Keratinocyte (primary cell): ENCODE measurements at regions not wholly inside any gene's neighbourhood (a gene's known extent, or its start where the extent isn't known, plus 50 kb on each side); places are given as distances from the start of the nearest gene placed in this dataset.

Source experiments
- DNase-seq: peaks from one replicate; pipeline ENCODE4 v3.0.0-alpha.2; 2011; ENCODE audit warnings: low read depth, missing footprints, low spot score
- FAIRE-seq: peaks from 2 replicates; lab custom pipeline; 2011; peaks lifted over from hg19 to GRCh38; lab: Jason Lieb, UNC
- H2AFZ ChIP-seq: 2 replicates; pipeline ENCODE4 v1.6.0; 2012; ENCODE audit warnings: low read length, control low read depth, inconsistent platforms; ENCODE audit not compliant: control insufficient read depth
- H3K27ac ChIP-seq: 2 replicates; pipeline ENCODE4 v1.5.1; 2011; ENCODE audit warnings: low read length; ENCODE audit not compliant: control insufficient read depth, insufficient read depth
- H3K27me3 ChIP-seq: 3 replicates; pipeline ENCODE4 v1.6.0; 2011; ENCODE audit warnings: low read length; ENCODE audit not compliant: control insufficient read depth, insufficient read depth; ENCODE audit errors: extremely low read depth
- H3K36me3 ChIP-seq, 2 experiments: 2 replicates in 1 of 2; 3 replicates in 1 of 2; pipeline ENCODE4 v1.5.1; 2011; ENCODE audit warnings: low read length in 2 of 2, mild to moderate bottlenecking in 1 of 2; ENCODE audit not compliant: control insufficient read depth in 2 of 2, insufficient read depth in 2 of 2; ENCODE audit errors: extremely low read depth in 1 of 2
- H3K4me1 ChIP-seq: 3 replicates; pipeline ENCODE4 v1.5.1; 2011; ENCODE audit warnings: low read length; ENCODE audit not compliant: control insufficient read depth, insufficient read depth; ENCODE audit errors: extremely low read depth
- H3K4me2 ChIP-seq: 3 replicates; pipeline ENCODE4 v1.6.0; 2011; ENCODE audit warnings: low read depth, low read length; ENCODE audit not compliant: control insufficient read depth, insufficient read depth; ENCODE audit errors: extremely low read depth
- H3K4me3 ChIP-seq, 3 experiments: fragments of 200-600 bp in 1 of 3; sonication (generic) in 1 of 3; 2 replicates in 2 of 3; 3 replicates in 1 of 3; pipeline ENCODE4 v1.5.1; 2011 to 2016; ENCODE audit warnings: low read length in 3 of 3, mild to moderate bottlenecking in 3 of 3, control low read depth in 2 of 3, inconsistent platforms in 1 of 3, low read depth in 1 of 3, mixed read lengths in 1 of 3, mixed run types in 1 of 3, moderate library complexity in 1 of 3; ENCODE audit not compliant: control insufficient read depth in 2 of 3, insufficient read depth in 2 of 3; ENCODE audit errors: extremely low read depth in 1 of 3
- H3K79me2 ChIP-seq: 2 replicates; pipeline ENCODE4 v1.6.0; 2012; ENCODE audit warnings: low read length; ENCODE audit not compliant: control insufficient read depth, insufficient read depth
- H3K9ac ChIP-seq: 3 replicates; pipeline ENCODE4 v1.6.0; 2011; ENCODE audit warnings: low read length; ENCODE audit not compliant: control insufficient read depth, insufficient read depth; ENCODE audit errors: extremely low read depth
- H3K9me1 ChIP-seq: 3 replicates; pipeline ENCODE4 v1.6.0; 2011; ENCODE audit warnings: low read length; ENCODE audit not compliant: control insufficient read depth, insufficient read depth; ENCODE audit errors: extremely low read depth
- H3K9me3 ChIP-seq: 2 replicates; pipeline ENCODE4 v1.5.1; 2012; ENCODE audit warnings: low read depth, low read length; ENCODE audit not compliant: control insufficient read depth
- H4K20me1 ChIP-seq: 3 replicates; pipeline ENCODE4 v1.6.0; 2011; ENCODE audit warnings: low read length; ENCODE audit not compliant: control insufficient read depth, insufficient read depth; ENCODE audit errors: extremely low read depth
- CTCF ChIP-seq, 3 experiments: IDR thresholded peaks in 1 of 3; conservative IDR thresholded peaks in 1 of 3; optimal IDR thresholded peaks in 1 of 3; 2 replicates in 2 of 3; 3 replicates in 1 of 3; pipeline versions ENCODE3 to v1.5.1; 2011; ENCODE audit warnings: low read length in 3 of 3, mild to moderate bottlenecking in 3 of 3, moderate library complexity in 2 of 3, control low read depth in 1 of 3, inconsistent platforms in 1 of 3; ENCODE audit not compliant: insufficient read depth in 2 of 3; ENCODE audit errors: extremely low read depth in 1 of 3
- EZH2 ChIP-seq: IDR thresholded peaks from one replicate; pipeline ENCODE4 v1.6.1; 2012; ENCODE audit warnings: inconsistent platforms, mild to moderate bottlenecking, low read length, moderate library complexity
- dilution Hi-C: fragments of 300-500 bp; cut with MboI; formaldehyde crosslinking; loops from one replicate; pipeline ENCODE4 v1.7.0; 2020; ENCODE audit warnings: low sequenced_read_pairs; ENCODE audit not compliant: extremely low pct_ligation_motif_present

- dilution Hi-C loops: no loop called here
- no peaks in the 10 kb centered on the region for H4K20me1 ChIP-seq
- H3K9me1 ChIP-seq: no peaks in the 10 kb centered on the region
- H3K9me3 ChIP-seq: no peaks in the 10 kb centered on the region
- no peak overlapping the region for H3K27ac ChIP-seq
- H3K4me3 ChIP-seq: no peak overlapping the region
- no peaks in the 10 kb centered on the region for H3K36me3 ChIP-seq
- no peak for DNase-seq
- H3K9ac ChIP-seq: no peak overlapping the region
- H3K4me2 ChIP-seq: no peak overlapping the region
- H3K4me1 ChIP-seq: no peaks in the 10 kb centered on the region
- no peaks in the 10 kb centered on the region for H3K79me2 ChIP-seq
- no peak overlapping the region for H2AFZ ChIP-seq
- FAIRE-seq: no peak
- H3K27me3 ChIP-seq: no peaks in the 10 kb centered on the region
- TF ChIP-seq EZH2: no peak
- no peak for TF ChIP-seq CTCF (optimal IDR thresholded peaks at IDR 0.05 in 1 of 3, IDR thresholded peaks at IDR 0.05 in 1 of 3, conservative IDR thresholded peaks at IDR 0.05 in 1 of 3; ENCODE audit: extremely low read depth in 1 of 3, insufficient read depth in 2 of 3, low read length in 3 of 3)
These were observed 120.0 kb upstream of the CITED2 start for GRCh38 chr6:139494376-139494990.

GRCh38 chr6:139490482-139490881 lies 116.0 kb upstream of the CITED2 start:
- no peaks in the 10 kb centered on the region for H3K79me2 ChIP-seq
- DNase-seq (no peak), FAIRE-seq (peak; percentile 46)
- H3K9ac ChIP-seq: no peak overlapping the region
- H3K36me3 ChIP-seq: no peaks in the 10 kb centered on the region
- no peaks in the 10 kb centered on the region for H3K9me3 ChIP-seq
- H3K4me2 ChIP-seq: no peak overlapping the region
- dilution Hi-C loops: no loop called here
- no peaks in the 10 kb centered on the region for H4K20me1 ChIP-seq
- H3K27ac ChIP-seq: no peak overlapping the region
- no peaks in the 10 kb centered on the region for H3K27me3 ChIP-seq
- TF ChIP-seq CTCF (optimal IDR thresholded peaks at IDR 0.05 in 1 of 3, IDR thresholded peaks at IDR 0.05 in 1 of 3, conservative IDR thresholded peaks at IDR 0.05 in 1 of 3; ENCODE audit: extremely low read depth in 1 of 3, insufficient read depth in 2 of 3, low read length in 3 of 3): no peak
- no peak for TF ChIP-seq EZH2
- no peaks in the 10 kb centered on the region for H3K9me1 ChIP-seq
- peak overlapping the region; percentile 65 for H2AFZ ChIP-seq
- H3K4me1 ChIP-seq: no peaks in the 10 kb centered on the region
- no peak overlapping the region for H3K4me3 ChIP-seq
